H9 (cell line): ENCODE measurements at regions not wholly inside any gene's neighbourhood (a gene's known extent, or its start where the extent isn't known, plus 50 kb on each side); places are given as distances from the start of the nearest gene placed in this dataset.

Experiments used
- DNase-seq: peaks from one replicate; pipeline ENCODE4 v3.0.0-alpha.2; 2017
- H2AFZ ChIP-seq: one replicate; pipeline ENCODE4 v1.6.1; 2013; ENCODE audit warnings: mild to moderate bottlenecking, low read length, control low read depth, moderate library complexity
- H2AK5ac ChIP-seq: 2 replicates; pipeline ENCODE4 v1.6.1; 2013; ENCODE audit warnings: low read length, control low read depth, mixed read lengths; ENCODE audit not compliant: insufficient read length
- H2BK120ac ChIP-seq: one replicate; pipeline ENCODE4 v1.6.1; 2013; ENCODE audit warnings: low read depth, mild to moderate bottlenecking, low read length, control low read depth, inconsistent platforms; ENCODE audit not compliant: poor library complexity, severe bottlenecking
- H2BK12ac ChIP-seq: 2 replicates; pipeline ENCODE4 v1.6.1; 2013; ENCODE audit warnings: low read length, control low read depth, mixed read lengths, low read depth; ENCODE audit not compliant: insufficient read length
- H2BK15ac ChIP-seq: 2 replicates; pipeline ENCODE4 v1.6.1; 2013; ENCODE audit warnings: low read depth, low read length, control low read depth
- H2BK20ac ChIP-seq: one replicate; pipeline ENCODE4 v1.6.1; 2013; ENCODE audit warnings: low read depth, mild to moderate bottlenecking, low read length, control low read depth, inconsistent platforms; ENCODE audit not compliant: poor library complexity, severe bottlenecking
- H2BK5ac ChIP-seq: 2 replicates; pipeline ENCODE4 v1.6.1; 2013; ENCODE audit warnings: low read length, control low read depth, mixed read lengths; ENCODE audit not compliant: insufficient read length
- H3K14ac ChIP-seq: 2 replicates; pipeline ENCODE4 v1.6.1; 2013; ENCODE audit warnings: low read length, control low read depth; ENCODE audit not compliant: insufficient read depth
- H3K18ac ChIP-seq: 2 replicates; pipeline ENCODE4 v1.6.1; 2013; ENCODE audit warnings: low read depth, mild to moderate bottlenecking, mixed read lengths, low read length, control low read depth; ENCODE audit not compliant: insufficient read length
- H3K23ac ChIP-seq: 2 replicates; pipeline ENCODE4 v1.6.1; 2013; ENCODE audit warnings: low read length, control low read depth, mixed read lengths, low read depth; ENCODE audit not compliant: insufficient read length
- H3K23me2 ChIP-seq: 2 replicates; pipeline ENCODE4 v1.6.1; 2013; ENCODE audit warnings: low read depth, mild to moderate bottlenecking, mixed read lengths, low read length, control low read depth; ENCODE audit not compliant: insufficient read length, poor library complexity, severe bottlenecking
- H3K27ac ChIP-seq: 2 replicates; pipeline ENCODE4 v1.5.1; 2013; ENCODE audit warnings: low read length, control low read depth, mixed read lengths, low read depth; ENCODE audit not compliant: insufficient read length
- H3K27me3 ChIP-seq: 2 replicates; pipeline ENCODE4 v1.6.1; 2013; ENCODE audit warnings: low read length, control low read depth, inconsistent platforms; ENCODE audit not compliant: insufficient read depth
- H3K4ac ChIP-seq: 2 replicates; pipeline ENCODE4 v1.6.1; 2013; ENCODE audit warnings: low read depth, mild to moderate bottlenecking, control low read depth, inconsistent platforms, low read length, moderate library complexity
- H3K4me1 ChIP-seq: 2 replicates; pipeline ENCODE4 v1.6.1; 2013; ENCODE audit warnings: low read length, control low read depth, inconsistent platforms; ENCODE audit not compliant: insufficient read depth
- H3K4me2 ChIP-seq: 2 replicates; pipeline ENCODE4 v1.6.1; 2013; ENCODE audit warnings: low read length, control low read depth, mixed read lengths; ENCODE audit not compliant: insufficient read length, insufficient read depth
- H3K56ac ChIP-seq: 2 replicates; pipeline ENCODE4 v1.6.1; 2013; ENCODE audit warnings: low read depth, mild to moderate bottlenecking, mixed read lengths, low read length, control low read depth; ENCODE audit not compliant: insufficient read length
- H3K79me1 ChIP-seq: 2 replicates; pipeline ENCODE4 v1.6.1; 2013; ENCODE audit warnings: low read depth, mild to moderate bottlenecking, moderate library complexity, low read length, control low read depth, inconsistent platforms; ENCODE audit not compliant: insufficient read depth, poor library complexity, severe bottlenecking
- H3K79me2 ChIP-seq: 2 replicates; pipeline ENCODE4 v1.6.1; 2013; ENCODE audit warnings: low read length, control low read depth, inconsistent platforms; ENCODE audit not compliant: insufficient read depth
- H3K9ac ChIP-seq: 2 replicates; pipeline ENCODE4 v1.6.1; 2013; ENCODE audit warnings: low read length, control low read depth, mixed read lengths; ENCODE audit not compliant: insufficient read length; ENCODE audit errors: extremely low read depth
- H3K9me3 ChIP-seq: one replicate; pipeline ENCODE4 v1.6.1; 2013; ENCODE audit warnings: low read depth, low read length, inconsistent platforms; ENCODE audit not compliant: control insufficient read depth
- H3T11ph ChIP-seq: one replicate; pipeline ENCODE4 v1.6.1; 2013; ENCODE audit warnings: mild to moderate bottlenecking, low read length, control low read depth, inconsistent platforms
- H4K20me1 ChIP-seq: one replicate; pipeline ENCODE4 v1.6.1; 2013; ENCODE audit not compliant: control insufficient read depth, insufficient read length, insufficient read depth
- H4K5ac ChIP-seq: 2 replicates; pipeline ENCODE4 v1.6.1; 2013; ENCODE audit warnings: low read depth, mild to moderate bottlenecking, mixed read lengths, low read length, control low read depth; ENCODE audit not compliant: insufficient read length
- H4K8ac ChIP-seq: replicated peaks from 2 replicates; pipeline ENCODE4 v1.6.1; 2013; ENCODE audit warnings: low read length, control low read depth, mixed read lengths, low read depth; ENCODE audit not compliant: insufficient read length
- H4K91ac ChIP-seq: 2 replicates; pipeline ENCODE4 v1.6.1; 2013; ENCODE audit warnings: low read depth, mild to moderate bottlenecking, moderate library complexity, mixed read lengths, low read length, control low read depth; ENCODE audit not compliant: insufficient read length
- H3K27ac Mint-ChIP-seq, 3 experiments: 2 replicates in 2 of 3; 3 replicates in 1 of 3; pipeline ENCODE4 v1.8.0; 2020 to 2021; ENCODE audit warnings: mixed read lengths in 3 of 3, mild to moderate bottlenecking in 1 of 3, moderate library complexity in 1 of 3
- H3K27me3 Mint-ChIP-seq: 2 replicates; pipeline ENCODE4 v1.8.0; 2021; ENCODE audit warnings: low read depth, mild to moderate bottlenecking, moderate library complexity, mixed read lengths
- H3K36me3 Mint-ChIP-seq, 3 experiments: 2 replicates in 2 of 3; 3 replicates in 1 of 3; pipeline ENCODE4 v1.8.0; 2020 to 2021; ENCODE audit warnings: low read depth in 3 of 3, mixed read lengths in 3 of 3; ENCODE audit not compliant: insufficient read depth in 1 of 3
- H3K4me1 Mint-ChIP-seq, 2 experiments: 2 replicates each; pipeline ENCODE4 v1.8.0; 2020; ENCODE audit warnings: mixed read lengths in 2 of 2
- H3K4me3 Mint-ChIP-seq, 2 experiments: 2 replicates in 1 of 2; 3 replicates in 1 of 2; pipeline ENCODE4 v1.8.0; 2020 to 2021; ENCODE audit warnings: mild to moderate bottlenecking in 2 of 2, mixed read lengths in 2 of 2, moderate library complexity in 1 of 2
- H3K9me3 Mint-ChIP-seq, 2 experiments: 2 replicates in 1 of 2; 3 replicates in 1 of 2; pipeline ENCODE4 v1.8.0; 2020; ENCODE audit warnings: mild to moderate bottlenecking in 2 of 2, mixed read lengths in 2 of 2, moderate library complexity in 1 of 2
- CTCF ChIP-seq: fragments of 200-600 bp; sonication (generic); conservative IDR thresholded peaks from 3 replicates; pipeline ENCODE4 v1.8.0; 2021; ENCODE audit warnings: antibody characterized with exemption, mild to moderate bottlenecking
- WGBS: extraction: QIAGEN DNeasy Blood & Tissue Kit; methylation state at CpG from one replicate; pipeline ENCODE4 v1.1.7; 2013; ENCODE audit warnings: missing lambda C conversion rate, low lambda C conversion rate, mixed read lengths; ENCODE audit not compliant: insufficient read length; ENCODE audit errors: extremely low coverage; 5-methylcytosine and 5-hydroxymethylcytosine counted together

GRCh38 chr7:64131696-64132095 lies 75.3 kb upstream of the ZNF735 start:
- Histone ChIP-seq H4K91ac (no peak overlapping the region), H2BK12ac (no peak overlapping the region), H2BK20ac (no peak overlapping the region), H4K5ac (no peak overlapping the region), H2BK120ac (no peak overlapping the region), H3K27me3 (no peaks in the 10 kb centered on the region), H2AFZ (no peak overlapping the region), H4K8ac (no peak overlapping the region), H3K4ac (no peak overlapping the region), H3K9ac (no peak overlapping the region), H4K20me1 (no peaks in the 10 kb centered on the region), H3K27ac (no peak overlapping the region), H3K23me2 (no peaks in the 10 kb centered on the region), H3K9me3 (peaks cover 98% of the 10 kb centered on the region), H3K14ac (no peak overlapping the region), H3K4me1 (no peaks in the 10 kb centered on the region), H3T11ph (no peak overlapping the region), H3K23ac (no peak overlapping the region), H3K4me2 (no peak overlapping the region), H3K56ac (no peak overlapping the region), H3K79me2 (no peaks in the 10 kb centered on the region), H3K18ac (no peak overlapping the region), H2BK5ac (no peak overlapping the region), H2BK15ac (no peak overlapping the region), H2AK5ac (no peak overlapping the region), H3K79me1 (no peaks in the 10 kb centered on the region)
- H3K4me1 Mint-ChIP-seq, result no peaks in the 10 kb centered on the region
- H3K27me3 Mint-ChIP-seq, result peaks cover 3% of the 10 kb centered on the region
- no CpG with 5 or more reads among the region's 3 CpGs for WGBS
- H3K9me3 Mint-ChIP-seq, result peaks cover 94 to 97% of the 10 kb centered on the region in 2 experiments
- H3K27ac Mint-ChIP-seq, result no peak overlapping the region
- TF ChIP-seq CTCF, result no peak
- peaks cover 3 to 45% (median 25%) of the 10 kb centered on the region in 3 experiments; a peak in 6 of 7 replicates for H3K36me3 Mint-ChIP-seq
- H3K4me3 Mint-ChIP-seq, result no peak overlapping the region
- no peak for DNase-seq
